H9 (cell line): ENCODE measurements at regions not wholly inside any gene's neighbourhood (a gene's known extent, or its start where the extent isn't known, plus 50 kb on each side); places are given as distances from the start of the nearest gene placed in this dataset.

Experiments
- DNase-seq: peaks from one replicate; pipeline ENCODE4 v3.0.0-alpha.2; 2017
- H2AFZ ChIP-seq: one replicate; pipeline ENCODE4 v1.6.1; 2013; ENCODE audit warnings: mild to moderate bottlenecking, low read length, control low read depth, moderate library complexity
- H2AK5ac ChIP-seq: 2 replicates; pipeline ENCODE4 v1.6.1; 2013; ENCODE audit warnings: low read length, control low read depth, mixed read lengths; ENCODE audit not compliant: insufficient read length
- H2BK120ac ChIP-seq: one replicate; pipeline ENCODE4 v1.6.1; 2013; ENCODE audit warnings: low read depth, mild to moderate bottlenecking, low read length, control low read depth, inconsistent platforms; ENCODE audit not compliant: poor library complexity, severe bottlenecking
- H2BK12ac ChIP-seq: 2 replicates; pipeline ENCODE4 v1.6.1; 2013; ENCODE audit warnings: low read length, control low read depth, mixed read lengths, low read depth; ENCODE audit not compliant: insufficient read length
- H2BK15ac ChIP-seq: 2 replicates; pipeline ENCODE4 v1.6.1; 2013; ENCODE audit warnings: low read depth, low read length, control low read depth
- H2BK20ac ChIP-seq: one replicate; pipeline ENCODE4 v1.6.1; 2013; ENCODE audit warnings: low read depth, mild to moderate bottlenecking, low read length, control low read depth, inconsistent platforms; ENCODE audit not compliant: poor library complexity, severe bottlenecking
- H2BK5ac ChIP-seq: 2 replicates; pipeline ENCODE4 v1.6.1; 2013; ENCODE audit warnings: low read length, control low read depth, mixed read lengths; ENCODE audit not compliant: insufficient read length
- H3K14ac ChIP-seq: 2 replicates; pipeline ENCODE4 v1.6.1; 2013; ENCODE audit warnings: low read length, control low read depth; ENCODE audit not compliant: insufficient read depth
- H3K18ac ChIP-seq: 2 replicates; pipeline ENCODE4 v1.6.1; 2013; ENCODE audit warnings: low read depth, mild to moderate bottlenecking, mixed read lengths, low read length, control low read depth; ENCODE audit not compliant: insufficient read length
- H3K23ac ChIP-seq: 2 replicates; pipeline ENCODE4 v1.6.1; 2013; ENCODE audit warnings: low read length, control low read depth, mixed read lengths, low read depth; ENCODE audit not compliant: insufficient read length
- H3K23me2 ChIP-seq: 2 replicates; pipeline ENCODE4 v1.6.1; 2013; ENCODE audit warnings: low read depth, mild to moderate bottlenecking, mixed read lengths, low read length, control low read depth; ENCODE audit not compliant: insufficient read length, poor library complexity, severe bottlenecking
- H3K27ac ChIP-seq: 2 replicates; pipeline ENCODE4 v1.5.1; 2013; ENCODE audit warnings: low read length, control low read depth, mixed read lengths, low read depth; ENCODE audit not compliant: insufficient read length
- H3K27me3 ChIP-seq: 2 replicates; pipeline ENCODE4 v1.6.1; 2013; ENCODE audit warnings: low read length, control low read depth, inconsistent platforms; ENCODE audit not compliant: insufficient read depth
- H3K4ac ChIP-seq: 2 replicates; pipeline ENCODE4 v1.6.1; 2013; ENCODE audit warnings: low read depth, mild to moderate bottlenecking, control low read depth, inconsistent platforms, low read length, moderate library complexity
- H3K4me1 ChIP-seq: 2 replicates; pipeline ENCODE4 v1.6.1; 2013; ENCODE audit warnings: low read length, control low read depth, inconsistent platforms; ENCODE audit not compliant: insufficient read depth
- H3K4me2 ChIP-seq: 2 replicates; pipeline ENCODE4 v1.6.1; 2013; ENCODE audit warnings: low read length, control low read depth, mixed read lengths; ENCODE audit not compliant: insufficient read length, insufficient read depth
- H3K56ac ChIP-seq: 2 replicates; pipeline ENCODE4 v1.6.1; 2013; ENCODE audit warnings: low read depth, mild to moderate bottlenecking, mixed read lengths, low read length, control low read depth; ENCODE audit not compliant: insufficient read length
- H3K79me1 ChIP-seq: 2 replicates; pipeline ENCODE4 v1.6.1; 2013; ENCODE audit warnings: low read depth, mild to moderate bottlenecking, moderate library complexity, low read length, control low read depth, inconsistent platforms; ENCODE audit not compliant: insufficient read depth, poor library complexity, severe bottlenecking
- H3K79me2 ChIP-seq: 2 replicates; pipeline ENCODE4 v1.6.1; 2013; ENCODE audit warnings: low read length, control low read depth, inconsistent platforms; ENCODE audit not compliant: insufficient read depth
- H3K9ac ChIP-seq: 2 replicates; pipeline ENCODE4 v1.6.1; 2013; ENCODE audit warnings: low read length, control low read depth, mixed read lengths; ENCODE audit not compliant: insufficient read length; ENCODE audit errors: extremely low read depth
- H3K9me3 ChIP-seq: one replicate; pipeline ENCODE4 v1.6.1; 2013; ENCODE audit warnings: low read depth, low read length, inconsistent platforms; ENCODE audit not compliant: control insufficient read depth
- H3T11ph ChIP-seq: one replicate; pipeline ENCODE4 v1.6.1; 2013; ENCODE audit warnings: mild to moderate bottlenecking, low read length, control low read depth, inconsistent platforms
- H4K20me1 ChIP-seq: one replicate; pipeline ENCODE4 v1.6.1; 2013; ENCODE audit not compliant: control insufficient read depth, insufficient read length, insufficient read depth
- H4K5ac ChIP-seq: 2 replicates; pipeline ENCODE4 v1.6.1; 2013; ENCODE audit warnings: low read depth, mild to moderate bottlenecking, mixed read lengths, low read length, control low read depth; ENCODE audit not compliant: insufficient read length
- H4K8ac ChIP-seq: replicated peaks from 2 replicates; pipeline ENCODE4 v1.6.1; 2013; ENCODE audit warnings: low read length, control low read depth, mixed read lengths, low read depth; ENCODE audit not compliant: insufficient read length
- H4K91ac ChIP-seq: 2 replicates; pipeline ENCODE4 v1.6.1; 2013; ENCODE audit warnings: low read depth, mild to moderate bottlenecking, moderate library complexity, mixed read lengths, low read length, control low read depth; ENCODE audit not compliant: insufficient read length
- H3K27ac Mint-ChIP-seq, 3 experiments: 2 replicates in 2 of 3; 3 replicates in 1 of 3; pipeline ENCODE4 v1.8.0; 2020 to 2021; ENCODE audit warnings: mixed read lengths in 3 of 3, mild to moderate bottlenecking in 1 of 3, moderate library complexity in 1 of 3
- H3K27me3 Mint-ChIP-seq: 2 replicates; pipeline ENCODE4 v1.8.0; 2021; ENCODE audit warnings: low read depth, mild to moderate bottlenecking, moderate library complexity, mixed read lengths
- H3K36me3 Mint-ChIP-seq, 3 experiments: 2 replicates in 2 of 3; 3 replicates in 1 of 3; pipeline ENCODE4 v1.8.0; 2020 to 2021; ENCODE audit warnings: low read depth in 3 of 3, mixed read lengths in 3 of 3; ENCODE audit not compliant: insufficient read depth in 1 of 3
- H3K4me1 Mint-ChIP-seq, 2 experiments: 2 replicates each; pipeline ENCODE4 v1.8.0; 2020; ENCODE audit warnings: mixed read lengths in 2 of 2
- H3K4me3 Mint-ChIP-seq, 2 experiments: 2 replicates in 1 of 2; 3 replicates in 1 of 2; pipeline ENCODE4 v1.8.0; 2020 to 2021; ENCODE audit warnings: mild to moderate bottlenecking in 2 of 2, mixed read lengths in 2 of 2, moderate library complexity in 1 of 2
- H3K9me3 Mint-ChIP-seq, 2 experiments: 2 replicates in 1 of 2; 3 replicates in 1 of 2; pipeline ENCODE4 v1.8.0; 2020; ENCODE audit warnings: mild to moderate bottlenecking in 2 of 2, mixed read lengths in 2 of 2, moderate library complexity in 1 of 2
- CTCF ChIP-seq: fragments of 200-600 bp; sonication (generic); conservative IDR thresholded peaks from 3 replicates; pipeline ENCODE4 v1.8.0; 2021; ENCODE audit warnings: antibody characterized with exemption, mild to moderate bottlenecking
- WGBS: extraction: QIAGEN DNeasy Blood & Tissue Kit; methylation state at CpG from one replicate; pipeline ENCODE4 v1.1.7; 2013; ENCODE audit warnings: missing lambda C conversion rate, low lambda C conversion rate, mixed read lengths; ENCODE audit not compliant: insufficient read length; ENCODE audit errors: extremely low coverage; 5-methylcytosine and 5-hydroxymethylcytosine counted together

GRCh38 chr5:54736003-54736797 is 218.6 kb downstream of the SNX18 start:
- no peaks in the 10 kb centered on the region for H3K36me3 Mint-ChIP-seq
- H3K27ac ChIP-seq: no peak overlapping the region

More at GRCh38 chr5:54736003-54736797, 218.6 kb downstream of the SNX18 start:
- TF ChIP-seq CTCF: no peak
- Histone ChIP-seq H4K20me1 (no peaks in the 10 kb centered on the region), H3K4me1 (no peaks in the 10 kb centered on the region; the same call in 1 of the 2 replicates), H2AK5ac (no peak overlapping the region), H4K91ac (no peak overlapping the region), H3K27me3 (no peaks in the 10 kb centered on the region), H2BK5ac (no peak overlapping the region), H4K5ac (no peak overlapping the region), H2BK12ac (no peak overlapping the region), H3K56ac (no peak overlapping the region), H3K23me2 (no peaks in the 10 kb centered on the region), H2BK15ac (no peak overlapping the region), H3K4ac (no peak overlapping the region), H2BK120ac (no peak overlapping the region), H3T11ph (no peak overlapping the region), H4K8ac (no peak overlapping the region), H3K4me2 (no peak overlapping the region), H2BK20ac (no peak overlapping the region), H3K79me1 (no peaks in the 10 kb centered on the region), H3K9me3 (no peaks in the 10 kb centered on the region), H3K79me2 (no peaks in the 10 kb centered on the region), H3K23ac (no peak overlapping the region), H3K18ac (no peak overlapping the region), H2AFZ (no peak overlapping the region), H3K9ac (no peak overlapping the region), H3K14ac (no peak overlapping the region)
- no CpG with 5 or more reads among the region's 7 CpGs for WGBS
- Mint-ChIP-seq H3K9me3 (no peaks in the 10 kb centered on the region), H3K4me1 (peaks cover 8 to 9% of the 10 kb centered on the region in 2 experiments), H3K27ac (no peak overlapping the region), H3K4me3 (no peak overlapping the region), H3K27me3 (peaks cover 1% of the 10 kb centered on the region; the same call in 1 of the 2 replicates)
- DNase-seq: no peak
